COLO829 (cell line): ENCODE measurements at regions not wholly inside any gene's neighbourhood (a gene's known extent, or its start where the extent isn't known, plus 50 kb on each side); places are given as distances from the start of the nearest gene placed in this dataset.
"Not testable (repeated sequence)": the region's sequence is repeated elsewhere in the genome, so short reads cannot be mapped to it uniquely, and the experiment has no call there.

Experiments used
- DNase-seq: peaks from one replicate; pipeline ENCODE4 v3.0.0; 2012; ENCODE audit warnings: low spot score

GRCh38 chr9:75672478-75672877 lies 218.0 kb upstream of the PCSK5 start:
- DNase-seq: no peak

GRCh38 chr9:75683591-75683990 lies 206.9 kb upstream of the PCSK5 start:
- DNase-seq: no peak

GRCh38 chr9:75685062-75685461 lies 205.4 kb upstream of the PCSK5 start:
- DNase-seq: no peak

- no peak for DNase-seq
These were observed 203.0 kb upstream of the PCSK5 start for GRCh38 chr9:75687359-75687953.

DNA sequence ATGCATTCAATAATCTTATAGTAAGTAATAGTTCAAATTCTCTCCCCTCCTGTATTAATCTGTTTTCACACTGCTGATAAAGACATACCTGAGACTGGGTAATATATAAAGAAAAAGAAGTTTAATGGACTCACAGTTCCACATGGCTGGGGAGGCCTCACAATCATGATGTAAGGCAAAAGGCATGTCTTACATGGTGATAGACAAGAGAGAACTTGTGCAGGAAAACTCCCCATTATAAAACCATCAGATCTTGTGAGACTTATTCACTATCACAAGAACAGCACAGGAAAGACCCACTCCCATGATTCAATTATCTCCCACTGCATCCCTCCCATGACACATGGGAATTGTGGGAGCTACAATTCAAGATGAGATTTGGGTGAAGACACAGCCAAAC lies 199.9 kb upstream of the PCSK5 start:
- not testable (repeated sequence) for DNase-seq

DNA sequence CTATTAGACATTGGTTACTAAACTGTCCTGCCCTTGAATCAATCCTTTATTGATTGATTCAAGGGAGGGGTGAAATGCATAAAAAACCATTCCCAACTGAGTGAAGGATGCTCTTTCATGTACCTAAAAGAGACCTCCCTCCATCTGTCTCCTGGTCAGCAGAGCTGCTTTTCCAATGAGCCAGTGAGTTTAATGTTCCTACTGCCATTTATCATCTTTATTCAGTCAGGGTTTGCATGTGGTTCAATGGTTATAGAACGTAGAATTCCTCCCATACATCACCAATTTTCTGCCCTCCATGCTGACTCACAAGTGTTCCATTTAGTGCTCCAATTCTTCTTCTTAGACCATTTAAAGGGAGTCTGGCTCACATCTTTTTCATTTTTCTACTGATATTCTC lies 199.1 kb upstream of the PCSK5 start:
- DNase-seq: no peak

- DNase-seq: no peak
These were observed 198.2 kb upstream of the PCSK5 start for GRCh38 chr9:75692309-75692708.

DNA sequence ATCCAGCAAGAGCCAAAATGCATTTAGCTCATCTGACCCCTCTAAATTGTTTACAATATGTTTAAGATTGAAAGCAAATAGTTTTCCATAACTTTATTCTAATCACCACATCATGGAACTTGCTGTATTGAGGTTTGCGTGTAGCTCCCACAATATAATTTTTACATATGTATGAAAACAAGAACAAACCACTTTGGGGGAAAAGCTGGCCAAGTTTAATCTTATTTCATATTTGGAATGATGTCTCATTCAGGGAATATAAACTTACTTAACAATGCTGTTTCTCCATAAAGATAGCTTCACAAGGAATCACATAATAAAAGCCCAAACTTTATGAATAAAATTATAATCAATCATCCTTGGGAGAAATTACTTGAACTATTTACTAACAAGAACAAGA lies 194.6 kb upstream of the PCSK5 start:
- DNase-seq: no peak

GRCh38 chr9:75699017-75699416 lies 191.5 kb upstream of the PCSK5 start:
- DNase-seq: no peak

DNA sequence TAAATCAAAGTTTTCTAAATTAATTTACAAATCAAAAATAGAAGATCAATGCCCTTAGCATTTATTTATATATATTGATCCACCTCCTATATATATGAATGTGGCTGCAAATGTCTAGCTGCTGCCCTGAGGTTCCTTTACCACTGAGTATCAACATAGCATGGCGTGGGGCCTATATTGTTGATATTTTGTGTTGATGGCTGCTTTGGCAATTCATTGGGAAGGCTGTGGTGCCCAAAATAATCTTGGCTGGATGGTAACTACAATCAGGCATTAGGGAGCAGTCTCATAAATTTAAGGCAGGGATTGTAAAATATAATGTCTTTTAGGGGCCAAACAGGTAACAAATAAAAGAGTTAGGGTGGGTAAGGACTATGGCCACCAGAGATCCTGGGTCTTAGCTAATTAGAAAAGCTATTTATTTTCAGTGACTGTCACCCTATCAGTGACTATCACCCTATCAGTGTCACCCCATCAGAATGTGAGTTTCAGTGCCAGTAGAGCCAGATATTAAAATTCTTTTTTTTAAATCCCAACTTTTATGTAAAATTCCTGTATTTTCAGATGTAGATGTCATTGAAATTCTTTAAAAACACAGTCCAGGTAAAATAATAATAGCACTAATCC lies 190.7 kb upstream of the PCSK5 start:
- DNase-seq: no peak

GRCh38 chr9:75700252-75700640 lies 190.2 kb upstream of the PCSK5 start:
- no peak for DNase-seq

DNA sequence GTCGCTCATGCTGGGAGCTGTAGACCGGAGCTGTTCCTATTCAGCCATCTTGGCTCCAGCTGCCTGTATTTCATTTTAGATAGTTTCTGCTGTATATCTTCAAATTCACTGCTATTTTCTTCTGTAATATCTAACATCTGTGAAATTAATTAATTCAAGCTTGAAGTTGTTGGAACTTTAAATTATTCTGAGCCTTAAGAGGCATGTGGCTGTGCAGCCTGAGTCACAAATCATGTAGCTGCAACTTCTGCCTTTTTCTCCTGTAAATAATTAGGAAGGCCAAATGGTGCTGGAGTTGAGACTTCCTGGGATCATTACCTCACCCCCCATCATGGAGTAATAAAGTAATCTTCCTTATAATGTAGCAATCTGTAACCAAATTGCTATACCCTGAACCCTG lies 183.3 kb upstream of the PCSK5 start:
- no peak for DNase-seq

DNA sequence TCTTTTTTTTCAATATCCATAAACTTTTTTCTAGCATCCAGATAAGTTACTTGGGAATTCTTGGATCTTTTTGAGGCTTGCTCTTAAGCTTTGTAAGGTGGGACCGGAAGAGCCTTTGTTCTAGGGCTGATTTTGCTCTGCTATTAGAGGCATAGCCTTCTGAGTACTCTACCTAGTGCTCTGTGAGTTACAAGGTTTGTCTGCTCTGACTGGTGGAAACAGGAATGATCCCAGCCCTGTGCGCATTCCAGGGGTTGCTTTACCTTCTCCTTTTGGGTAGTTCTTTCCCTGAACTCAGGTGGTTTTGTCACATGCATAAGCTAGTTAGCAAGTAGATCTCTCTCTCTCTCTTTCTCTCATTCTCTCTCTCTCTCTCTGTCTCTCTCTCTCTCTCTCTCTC lies 180.8 kb upstream of the PCSK5 start:
- no peak for DNase-seq

DNA sequence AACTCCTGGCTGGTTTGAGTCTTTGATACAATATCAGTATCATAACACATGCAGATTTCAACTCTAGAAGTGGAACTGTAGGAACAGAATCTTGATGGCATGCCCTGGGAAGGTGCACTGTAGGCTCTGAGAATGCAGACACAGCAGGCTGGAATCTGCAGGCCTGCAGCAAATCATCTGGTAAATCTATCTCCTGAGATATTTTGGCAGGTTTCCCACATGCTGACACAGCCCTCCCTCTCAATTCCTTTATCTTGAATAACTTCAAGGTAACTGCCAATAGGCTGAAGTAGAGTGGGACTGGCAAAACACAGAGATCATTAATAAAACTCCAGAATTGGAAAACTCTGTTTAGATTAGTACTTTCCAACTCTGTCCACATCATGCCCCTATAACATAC lies 177.8 kb upstream of the PCSK5 start:
- DNase-seq: no peak

- DNase-seq: no peak
These were observed 177.1 kb upstream of the PCSK5 start for GRCh38 chr9:75713335-75713734.

GRCh38 chr9:75715360-75715759 lies 175.1 kb upstream of the PCSK5 start:
- no peak for DNase-seq

GRCh38 chr9:75718677-75719076 lies 171.8 kb upstream of the PCSK5 start:
- no peak for DNase-seq

DNA sequence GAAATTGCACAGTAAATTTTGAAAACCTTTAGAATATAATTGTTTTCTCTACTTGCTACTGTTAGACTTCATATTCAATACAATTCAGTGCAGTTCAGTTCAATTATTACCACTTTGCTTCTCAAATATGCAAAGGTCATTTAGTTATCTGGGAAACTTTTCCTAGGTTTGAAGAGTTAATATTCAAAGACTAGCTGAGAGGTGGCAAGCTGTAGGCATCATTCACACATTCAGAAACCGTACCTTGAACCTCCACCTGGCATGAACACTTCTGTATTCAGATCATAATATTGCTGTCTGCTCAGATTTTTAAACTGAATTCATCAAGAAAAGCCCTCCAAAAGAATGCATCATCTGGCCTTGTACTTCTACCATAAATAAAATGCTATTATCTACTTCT lies 162.1 kb upstream of the PCSK5 start:
- DNase-seq: no peak

- DNase-seq: no peak
These were observed 155.7 kb upstream of the PCSK5 start for GRCh38 chr9:75734802-75735201.

- no peak for DNase-seq
These were observed 150.4 kb upstream of the PCSK5 start for GRCh38 chr9:75739884-75740611.

- no peak for DNase-seq
These were observed 146.6 kb upstream of the PCSK5 start for GRCh38 chr9:75743855-75744254.

DNA sequence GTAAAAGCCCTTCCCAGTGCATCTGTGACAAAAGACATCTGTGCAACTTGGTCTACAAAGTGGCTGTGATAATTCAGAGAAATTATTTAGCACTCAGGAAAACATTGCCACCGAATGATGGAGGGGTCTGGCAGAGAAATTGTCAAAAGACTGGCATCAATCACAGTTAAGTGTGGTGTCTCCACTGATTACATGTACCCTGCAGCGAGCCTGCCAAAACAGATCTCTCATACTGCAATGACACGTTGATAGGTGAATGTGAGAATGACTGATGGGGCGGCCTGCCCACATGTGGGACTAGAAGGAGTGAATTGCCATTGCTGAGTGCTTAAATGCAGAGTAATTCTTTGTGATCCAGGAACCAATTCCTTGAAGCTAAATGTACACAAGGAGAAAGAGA lies 136.4 kb upstream of the PCSK5 start:
- no peak for DNase-seq

GRCh38 chr9:75775166-75775565 lies 115.3 kb upstream of the PCSK5 start:
- no peak for DNase-seq
